ENCODE measurements at regions not wholly inside any gene's neighbourhood (a gene's known extent, or its start where the extent isn't known, plus 50 kb on each side); places are given as distances from the start of the nearest gene placed in this dataset.

DNA sequence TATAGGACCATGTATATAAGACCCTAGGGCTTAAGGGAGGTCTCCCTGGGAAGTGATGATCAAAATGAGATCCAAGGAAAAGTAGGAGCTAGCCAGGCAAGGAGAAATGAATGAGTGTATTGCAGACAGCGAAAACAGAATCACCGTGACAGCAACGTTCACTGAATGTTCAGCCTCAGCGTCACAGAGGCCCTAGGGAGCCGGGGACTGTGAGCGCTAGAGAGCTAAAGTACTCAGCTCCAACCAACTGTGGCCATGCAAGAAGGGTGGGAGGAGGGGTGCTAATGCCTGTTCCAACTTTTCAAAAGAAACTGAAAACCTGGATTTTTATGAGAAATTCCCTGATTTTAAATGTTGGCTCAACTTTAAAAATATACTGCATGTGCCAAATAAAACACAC, 105.5 kb upstream of the CCND2 start:
- no peak for TF ChIP-seq POLR2A (IDR thresholded peaks at IDR 0.05)
- TF ChIP-seq, protein P1, sequence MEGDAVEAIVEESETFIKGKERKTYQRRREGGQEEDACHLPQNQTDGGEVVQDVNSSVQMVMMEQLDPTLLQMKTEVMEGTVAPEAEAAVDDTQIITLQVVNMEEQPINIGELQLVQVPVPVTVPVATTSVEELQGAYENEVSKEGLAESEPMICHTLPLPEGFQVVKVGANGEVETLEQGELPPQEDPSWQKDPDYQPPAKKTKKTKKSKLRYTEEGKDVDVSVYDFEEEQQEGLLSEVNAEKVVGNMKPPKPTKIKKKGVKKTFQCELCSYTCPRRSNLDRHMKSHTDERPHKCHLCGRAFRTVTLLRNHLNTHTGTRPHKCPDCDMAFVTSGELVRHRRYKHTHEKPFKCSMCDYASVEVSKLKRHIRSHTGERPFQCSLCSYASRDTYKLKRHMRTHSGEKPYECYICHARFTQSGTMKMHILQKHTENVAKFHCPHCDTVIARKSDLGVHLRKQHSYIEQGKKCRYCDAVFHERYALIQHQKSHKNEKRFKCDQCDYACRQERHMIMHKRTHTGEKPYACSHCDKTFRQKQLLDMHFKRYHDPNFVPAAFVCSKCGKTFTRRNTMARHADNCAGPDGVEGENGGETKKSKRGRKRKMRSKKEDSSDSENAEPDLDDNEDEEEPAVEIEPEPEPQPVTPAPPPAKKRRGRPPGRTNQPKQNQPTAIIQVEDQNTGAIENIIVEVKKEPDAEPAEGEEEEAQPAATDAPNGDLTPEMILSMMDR (IDR thresholded peaks at IDR 0.05), result no peak
